ENCODE measurements at regions not wholly inside any gene's neighbourhood (a gene's known extent, or its start where the extent isn't known, plus 50 kb on each side); places are given as distances from the start of the nearest gene placed in this dataset.

- no peak overlapping the region for H3K4me2 ChIP-seq
- no peaks in the 10 kb centered on the region for H3K36me3 ChIP-seq (ENCODE audit: insufficient read depth)
- H2AFZ ChIP-seq (ENCODE audit: low read depth), result no peak overlapping the region
- no peak for TF ChIP-seq CTCF (conservative IDR thresholded peaks at IDR 0.05; ENCODE audit: low read depth, low read length)
- H4K20me1 ChIP-seq (ENCODE audit: insufficient read depth), result no peaks in the 10 kb centered on the region
- H3K27ac ChIP-seq, result no peak overlapping the region
- no peak overlapping the region for H3K9ac ChIP-seq
- no peaks in the 10 kb centered on the region for H3K79me2 ChIP-seq (ENCODE audit: insufficient read depth, low read depth)
- no peak overlapping the region for H3K4me3 ChIP-seq (IDR thresholded peaks at IDR 0.05; ENCODE audit: insufficient read depth, low read depth, low read length)
- no peaks in the 10 kb centered on the region for H3K27me3 ChIP-seq (ENCODE audit: insufficient read depth, low read depth)
- no peaks in the 10 kb centered on the region for H3K4me1 ChIP-seq (ENCODE audit: low read depth, poor library complexity, severe bottlenecking)
These were observed 68.2 kb upstream of the PRDX6 start for GRCh38 chr1:173408886-173409285.

GRCh38 chr1:173409613-173410012, 67.5 kb upstream of the PRDX6 start:
- Histone ChIP-seq H3K9ac (no peak overlapping the region), H3K27ac (no peak overlapping the region), H3K4me3 (IDR thresholded peaks at IDR 0.05; ENCODE audit: insufficient read depth, low read depth, low read length) (no peak overlapping the region), H3K4me2 (no peak overlapping the region), H3K36me3 (ENCODE audit: insufficient read depth) (no peaks in the 10 kb centered on the region), H4K20me1 (ENCODE audit: insufficient read depth) (no peaks in the 10 kb centered on the region), H3K27me3 (ENCODE audit: insufficient read depth, low read depth) (no peaks in the 10 kb centered on the region), H3K79me2 (ENCODE audit: insufficient read depth, low read depth) (no peaks in the 10 kb centered on the region), H3K4me1 (ENCODE audit: low read depth, poor library complexity, severe bottlenecking) (no peaks in the 10 kb centered on the region), H2AFZ (ENCODE audit: low read depth) (no peak overlapping the region)
- no peak for TF ChIP-seq CTCF (conservative IDR thresholded peaks at IDR 0.05; ENCODE audit: low read depth, low read length)

DNA sequence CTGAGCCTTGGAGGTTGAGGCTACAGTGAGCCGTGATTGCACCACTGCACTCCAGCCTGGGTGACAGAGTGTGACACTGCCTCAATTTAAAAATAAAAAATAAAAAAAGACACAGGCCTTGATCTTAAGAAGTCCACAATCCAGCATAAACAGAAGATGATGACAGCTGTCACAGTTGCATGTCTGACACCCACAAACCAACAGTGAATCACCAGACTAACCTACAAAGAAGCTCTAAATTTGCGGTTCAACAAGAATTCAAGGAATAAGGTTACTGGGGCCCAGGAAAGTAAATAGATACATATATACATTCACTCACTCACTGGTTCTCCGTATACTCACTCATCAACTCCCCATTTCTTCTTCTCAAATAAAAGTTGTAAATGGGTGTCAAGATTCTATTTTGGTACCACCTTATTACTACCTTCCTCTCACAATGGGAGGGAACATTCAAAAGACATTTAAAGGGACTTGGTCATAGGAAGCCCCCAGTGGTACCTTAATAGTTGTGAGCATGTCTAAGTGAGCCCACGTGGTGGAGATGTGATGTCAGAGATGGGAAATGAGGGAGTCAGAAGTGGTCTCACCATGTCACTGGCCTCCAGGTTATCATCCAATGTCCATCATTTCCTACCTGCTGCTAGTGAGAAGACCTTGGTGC, 66.9 kb upstream of the PRDX6 start:
- no peaks in the 10 kb centered on the region for H4K20me1 ChIP-seq (ENCODE audit: insufficient read depth)
- no peak overlapping the region for H3K4me2 ChIP-seq
- H3K27me3 ChIP-seq (ENCODE audit: insufficient read depth, low read depth), result no peaks in the 10 kb centered on the region
- no peak overlapping the region for H3K4me3 ChIP-seq (IDR thresholded peaks at IDR 0.05; ENCODE audit: insufficient read depth, low read depth, low read length)
- H3K79me2 ChIP-seq (ENCODE audit: insufficient read depth, low read depth), result no peaks in the 10 kb centered on the region
- no peak overlapping the region for H2AFZ ChIP-seq (ENCODE audit: low read depth)
- H3K4me1 ChIP-seq (ENCODE audit: low read depth, poor library complexity, severe bottlenecking), result no peaks in the 10 kb centered on the region
- no peak for TF ChIP-seq CTCF (conservative IDR thresholded peaks at IDR 0.05; ENCODE audit: low read depth, low read length)
- H3K36me3 ChIP-seq (ENCODE audit: insufficient read depth), result no peaks in the 10 kb centered on the region
- no peak overlapping the region for H3K9ac ChIP-seq
- no peak overlapping the region for H3K27ac ChIP-seq

- Histone ChIP-seq H3K4me2 (no peak overlapping the region), H3K9ac (no peak overlapping the region), H3K36me3 (ENCODE audit: insufficient read depth) (no peaks in the 10 kb centered on the region), H3K27me3 (ENCODE audit: insufficient read depth, low read depth) (no peaks in the 10 kb centered on the region), H2AFZ (ENCODE audit: low read depth) (no peak overlapping the region), H3K79me2 (ENCODE audit: insufficient read depth, low read depth) (no peaks in the 10 kb centered on the region), H3K4me1 (ENCODE audit: low read depth, poor library complexity, severe bottlenecking) (no peaks in the 10 kb centered on the region), H3K4me3 (IDR thresholded peaks at IDR 0.05; ENCODE audit: insufficient read depth, low read depth, low read length) (no peak overlapping the region), H4K20me1 (ENCODE audit: insufficient read depth) (no peaks in the 10 kb centered on the region), H3K27ac (no peak overlapping the region)
- TF ChIP-seq CTCF (conservative IDR thresholded peaks at IDR 0.05; ENCODE audit: low read depth, low read length), result no peak
These were observed 66.3 kb upstream of the PRDX6 start for GRCh38 chr1:173410794-173411236.
